Head of caudate nucleus (tissue), 42 donors: ENCODE measurements at regions not wholly inside any gene's neighbourhood (a gene's known extent, or its start where the extent isn't known, plus 50 kb on each side); places are given as distances from the start of the nearest gene placed in this dataset.
"Not testable (repeated sequence)": the region's sequence is repeated elsewhere in the genome, so short reads cannot be mapped to it uniquely, and the experiment has no call there.

Source experiments
- DNase-seq, 42 donors: peaks; one replicate each; pipeline versions ENCODE4 v3.0.0 to v3.0.0-alpha.2; 2020 to 2021; ENCODE audit warnings: mixed read lengths in 7 of 42
- intact Hi-C: fragments of 100-400 bp; cut with DNase I; formaldehyde crosslinking; loops from one replicate; pipeline ENCODE4 v1.15.0; 2022

GRCh38 chr13:37198629-37199028 lies 93.2 kb upstream of the CSNK1A1L start:
- intact Hi-C loops, result no loop called here
- no peak for DNase-seq

GRCh38 chr13:37195621-37196020 lies 90.2 kb upstream of the CSNK1A1L start:
- intact Hi-C loops, result no loop called here
- DNase-seq, result no peak

- no peak for DNase-seq
- intact Hi-C loops, result no loop called here
These were observed 89.0 kb upstream of the CSNK1A1L start for GRCh38 chr13:37194428-37194861.

GRCh38 chr13:37192956-37193355 lies 87.5 kb upstream of the CSNK1A1L start:
- intact Hi-C loops, result no loop called here
- no peak for DNase-seq

GRCh38 chr13:37187621-37188020 lies 82.2 kb upstream of the CSNK1A1L start:
- intact Hi-C loops, result no loop called here
- DNase-seq, result no peak

GRCh38 chr13:37187105-37187504 lies 81.6 kb upstream of the CSNK1A1L start:
- DNase-seq, result no peak
- intact Hi-C loops, result no loop called here

GRCh38 chr13:37181620-37182019 lies 76.2 kb upstream of the CSNK1A1L start:
- intact Hi-C loops, result no loop called here
- no peak for DNase-seq

GRCh38 chr13:37179645-37180044 lies 74.2 kb upstream of the CSNK1A1L start:
- intact Hi-C loops, result no loop called here
- DNase-seq, result no peak

GRCh38 chr13:37177125-37177524 lies 71.7 kb upstream of the CSNK1A1L start:
- DNase-seq, result no peak
- intact Hi-C loops, result no loop called here

- intact Hi-C loops, result no loop called here
- no peak for DNase-seq
These were observed 70.5 kb upstream of the CSNK1A1L start for GRCh38 chr13:37175996-37176395.

- no peak for DNase-seq
- intact Hi-C loops, result no loop called here
These were observed 67.8 kb upstream of the CSNK1A1L start for GRCh38 chr13:37173214-37173613.

GRCh38 chr13:37172226-37172625 lies 66.8 kb upstream of the CSNK1A1L start:
- peak; percentile 5 to 81 (median 52) for DNase-seq
- intact Hi-C loops, result not testable (repeated sequence)

- intact Hi-C loops, result no loop called here
- DNase-seq, result no peak
These were observed 63.5 kb upstream of the CSNK1A1L start for GRCh38 chr13:37168926-37169325.

GRCh38 chr13:37168151-37168550 lies 62.7 kb upstream of the CSNK1A1L start:
- DNase-seq, result no peak
- intact Hi-C loops, result no loop called here

- intact Hi-C loops, result no loop called here
- no peak for DNase-seq
These were observed 59.2 kb upstream of the CSNK1A1L start for GRCh38 chr13:37164635-37165034.

- intact Hi-C loops, result no loop called here
- DNase-seq, result no peak
These were observed 58.3 kb upstream of the CSNK1A1L start for GRCh38 chr13:37163641-37164265.

- DNase-seq, result no peak
- intact Hi-C loops, result no loop called here
These were observed 53.0 kb upstream of the CSNK1A1L start for GRCh38 chr13:37158481-37158880.

GRCh38 chr13:37155613-37156097 lies 50.2 kb upstream of the CSNK1A1L start:
- DNase-seq, intact Hi-C loops: not testable (repeated sequence)
